B cell (primary cell): ENCODE measurements at regions not wholly inside any gene's neighbourhood (a gene's known extent, or its start where the extent isn't known, plus 50 kb on each side); places are given as distances from the start of the nearest gene placed in this dataset.

ENCODE experiments used
- ATAC-seq: fragments of 200-7000 bp; cut with Tn5 transposase; one replicate; pipeline ENCODE4 v1.10.0; 2021; ENCODE audit warnings: low read depth, mild to moderate bottlenecking, moderate number of reproducible peaks, moderate library complexity
- CTCF ChIA-PET: fragments of 350-600 bp; sonication (Branson Sonifier 250); formaldehyde crosslinking; loops from one replicate; lab custom pipeline; 2021; ENCODE audit warnings: antibody characterized with exemption, inconsistent platforms; lab: Charles Lee
- POLR2A ChIA-PET: fragments of 350-600 bp; sonication (Branson Sonifier 250); formaldehyde crosslinking; loops from one replicate; lab custom pipeline; 2021; ENCODE audit warnings: antibody characterized with exemption; lab: Charles Lee
- DNase-seq: peaks from one replicate; pipeline ENCODE4 v3.0.0; 2013
- H2AFZ ChIP-seq: 2 replicates; pipeline ENCODE4 v1.6.1; 2012; ENCODE audit warnings: mild to moderate bottlenecking, low read depth, low read length; ENCODE audit not compliant: insufficient read depth, poor library complexity, severe bottlenecking
- H3K27ac ChIP-seq, 2 donors: 1 replicate in 1 of 2; 2 replicates in 1 of 2; pipeline ENCODE4 v1.5.1; 2012 to 2013; ENCODE audit warnings: low read length in 2 of 2, mild to moderate bottlenecking in 2 of 2, moderate library complexity in 1 of 2
- H3K27me3 ChIP-seq, 4 experiments: fragments of 200-600 bp in 1 of 4; sonication (generic) in 1 of 4; replicated peaks in 1 of 4; 1 replicate in 2 of 4; 2 replicates in 2 of 4; pipeline versions ENCODE4 v1.6.1 to v1.7.0; 2013 to 2016; ENCODE audit warnings: low read length in 3 of 4, mild to moderate bottlenecking in 2 of 4, mixed read lengths in 1 of 4, moderate library complexity in 1 of 4; ENCODE audit not compliant: insufficient read depth in 4 of 4, control insufficient read depth in 3 of 4; ENCODE audit errors: control extremely low read depth in 1 of 4
- H3K36me3 ChIP-seq, 2 experiments: replicated peaks in 1 of 2; 1 replicate in 1 of 2; 2 replicates in 1 of 2; pipeline versions ENCODE4 v1.6.1 to v1.7.1; 2013; ENCODE audit warnings: low read length in 1 of 2; ENCODE audit not compliant: insufficient read depth in 2 of 2, control insufficient read depth in 1 of 2; ENCODE audit errors: control extremely low read depth in 1 of 2, extremely low read depth in 1 of 2
- H3K4me1 ChIP-seq, 2 donors: fragments of 200-600 bp in 1 of 2; sonication (generic) in 1 of 2; 1 replicate in 1 of 2; 2 replicates in 1 of 2; pipeline versions ENCODE4 v1.5.1 to v1.6.1; 2013 to 2017; ENCODE audit warnings: low read length in 2 of 2; ENCODE audit not compliant: control insufficient read depth in 2 of 2, insufficient read depth in 2 of 2
- H3K4me2 ChIP-seq: replicated peaks from 2 replicates; pipeline ENCODE3; 2012; ENCODE audit warnings: mild to moderate bottlenecking, low read depth, low read length; ENCODE audit not compliant: poor library complexity, severe bottlenecking
- H3K4me3 ChIP-seq, 5 experiments: fragments of 200-600 bp in 1 of 5; sonication (generic) in 1 of 5; 1 replicate in 3 of 5; 2 replicates in 2 of 5; pipeline versions ENCODE4 v1.5.1 to v1.7.0; 2011 to 2016; ENCODE audit warnings: low read length in 4 of 5, mild to moderate bottlenecking in 4 of 5, low read depth in 2 of 5, control low read depth in 1 of 5, moderate library complexity in 1 of 5; ENCODE audit not compliant: insufficient read depth in 1 of 5; ENCODE audit errors: control extremely low read depth in 1 of 5, extremely low read depth in 1 of 5
- H3K79me2 ChIP-seq: fragments of 200-600 bp; sonication (generic); one replicate; pipeline ENCODE4 v1.6.0; 2016; ENCODE audit warnings: low read length; ENCODE audit not compliant: control insufficient read depth, insufficient read depth
- H3K9ac ChIP-seq: fragments of 200-600 bp; sonication (generic); 2 replicates; pipeline ENCODE4 v1.6.1; 2017; ENCODE audit warnings: mild to moderate bottlenecking, low read length, moderate library complexity
- H3K9me3 ChIP-seq, 3 donors: one replicate each; pipeline versions ENCODE4 v1.6.1 to v1.7.1; 2013; ENCODE audit warnings: low read length in 2 of 3; ENCODE audit not compliant: control insufficient read depth in 2 of 3, insufficient read depth in 1 of 3; ENCODE audit errors: control extremely low read depth in 1 of 3
- H4K20me1 ChIP-seq: 2 replicates; pipeline ENCODE4 v1.6.0; 2012; ENCODE audit warnings: mild to moderate bottlenecking, low read length; ENCODE audit not compliant: insufficient read depth, control insufficient read depth, poor library complexity, severe bottlenecking
- H3K27ac Mint-ChIP-seq: one replicate; pipeline ENCODE4 v1.8.0; 2021; ENCODE audit warnings: mixed read lengths
- H3K27me3 Mint-ChIP-seq: one replicate; pipeline ENCODE4 v1.8.0; 2021; ENCODE audit warnings: mixed read lengths
- H3K4me1 Mint-ChIP-seq: one replicate; pipeline ENCODE4 v1.8.0; 2021; ENCODE audit warnings: mixed read lengths
- H3K4me3 Mint-ChIP-seq: one replicate; pipeline ENCODE4 v1.8.0; 2021; ENCODE audit warnings: mixed read lengths
- H3K9me3 Mint-ChIP-seq: one replicate; pipeline ENCODE4 v1.8.0; 2022; ENCODE audit warnings: mixed read lengths; ENCODE audit not compliant: insufficient read depth
- EZH2 ChIP-seq: IDR thresholded peaks from 2 replicates; pipeline ENCODE4 v1.6.1; 2012; ENCODE audit warnings: borderline replicate concordance, low read depth, mild to moderate bottlenecking, moderate library complexity, low read length; ENCODE audit not compliant: insufficient read depth, poor library complexity, severe bottlenecking
- WGBS: methylation state at CpG from one replicate; pipeline ENCODE4 v1.1.5; 2013; ENCODE audit warnings: missing lambda C conversion rate; ENCODE audit not compliant: insufficient coverage; 5-methylcytosine and 5-hydroxymethylcytosine counted together
- intact Hi-C: fragments of 100-400 bp; cut with micrococcal nuclease; formaldehyde crosslinking; loops from one replicate; pipeline ENCODE4 v1.10.0; 2022
- TF ChIP-seq, protein P1 (sequence below): fragments of 200-600 bp; IDR thresholded peaks from one replicate; pipeline ENCODE4 v1.8.0; 2022; ENCODE audit warnings: antibody characterized with exemption, mild to moderate bottlenecking

DNA sequence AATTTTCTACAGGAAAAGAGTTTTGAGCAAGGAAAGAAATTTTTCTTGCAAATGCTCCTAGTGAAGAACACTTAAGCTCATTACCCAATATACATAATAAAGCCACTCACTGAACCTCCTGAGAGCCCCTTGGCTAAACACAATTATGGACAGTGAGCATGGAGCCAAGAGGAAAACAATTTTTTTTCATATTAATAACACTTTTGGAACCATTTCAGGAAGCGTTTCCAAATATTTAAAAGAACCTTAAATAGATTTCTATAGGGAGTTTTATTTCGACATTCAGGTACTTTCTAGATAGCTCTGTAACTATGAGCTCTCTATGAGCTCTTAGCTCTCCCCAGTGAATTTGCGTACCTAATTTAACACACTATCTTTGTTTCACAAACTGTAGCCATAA, 581.1 kb downstream of the ZNF385D start:
- H3K4me3 Mint-ChIP-seq = no peak overlapping the region
- ATAC-seq = no peak
- Histone ChIP-seq H3K27ac (no peak overlapping the region), H3K36me3 (no peaks in the 10 kb centered on the region), H2AFZ (no peak overlapping the region), H3K4me3 (no peak overlapping the region), H3K4me1 (no peaks in the 10 kb centered on the region), H3K27me3 (no peaks in the 10 kb centered on the region), H3K9me3 (no peaks in the 10 kb centered on the region), H3K9ac (no peak overlapping the region), H3K79me2 (no peaks in the 10 kb centered on the region), H4K20me1 (no peaks in the 10 kb centered on the region), H3K4me2 (no peak overlapping the region)
- DNase-seq = no peak
- H3K27ac Mint-ChIP-seq = no peak overlapping the region
- intact Hi-C loops = no loop called here
- no peaks in the 10 kb centered on the region for H3K4me1 Mint-ChIP-seq
- ChIA-PET POLR2A (no interaction called here), CTCF (no interaction called here)
- no peaks in the 10 kb centered on the region for H3K27me3 Mint-ChIP-seq
- WGBS = no CpG with 5 or more reads among the region's 3 CpGs
- no peak for TF ChIP-seq EZH2
- TF ChIP-seq, protein P1, sequence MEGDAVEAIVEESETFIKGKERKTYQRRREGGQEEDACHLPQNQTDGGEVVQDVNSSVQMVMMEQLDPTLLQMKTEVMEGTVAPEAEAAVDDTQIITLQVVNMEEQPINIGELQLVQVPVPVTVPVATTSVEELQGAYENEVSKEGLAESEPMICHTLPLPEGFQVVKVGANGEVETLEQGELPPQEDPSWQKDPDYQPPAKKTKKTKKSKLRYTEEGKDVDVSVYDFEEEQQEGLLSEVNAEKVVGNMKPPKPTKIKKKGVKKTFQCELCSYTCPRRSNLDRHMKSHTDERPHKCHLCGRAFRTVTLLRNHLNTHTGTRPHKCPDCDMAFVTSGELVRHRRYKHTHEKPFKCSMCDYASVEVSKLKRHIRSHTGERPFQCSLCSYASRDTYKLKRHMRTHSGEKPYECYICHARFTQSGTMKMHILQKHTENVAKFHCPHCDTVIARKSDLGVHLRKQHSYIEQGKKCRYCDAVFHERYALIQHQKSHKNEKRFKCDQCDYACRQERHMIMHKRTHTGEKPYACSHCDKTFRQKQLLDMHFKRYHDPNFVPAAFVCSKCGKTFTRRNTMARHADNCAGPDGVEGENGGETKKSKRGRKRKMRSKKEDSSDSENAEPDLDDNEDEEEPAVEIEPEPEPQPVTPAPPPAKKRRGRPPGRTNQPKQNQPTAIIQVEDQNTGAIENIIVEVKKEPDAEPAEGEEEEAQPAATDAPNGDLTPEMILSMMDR = no peak
- H3K9me3 Mint-ChIP-seq = peaks cover 7% of the 10 kb centered on the region

DNA sequence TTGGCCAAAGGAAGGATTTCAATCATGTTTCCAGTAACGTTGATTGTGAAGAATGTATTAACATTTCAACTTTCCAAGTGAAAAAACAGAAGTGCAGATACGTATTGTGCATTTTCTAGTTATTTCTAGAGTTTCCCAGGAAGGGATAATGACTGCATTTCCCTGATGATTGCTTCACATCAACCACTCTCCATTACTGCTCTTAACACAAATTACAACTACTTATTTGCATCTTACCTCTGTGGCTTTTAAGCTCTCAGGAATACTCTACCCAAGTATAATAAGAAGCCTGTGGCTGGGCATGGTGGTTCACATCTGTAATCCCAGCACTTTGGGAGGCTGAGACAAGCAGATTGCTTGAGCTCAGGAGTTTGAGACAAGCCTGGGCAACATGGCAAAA, 582.5 kb downstream of the ZNF385D start:
- DNase-seq (no peak), ATAC-seq (no peak)
- no peak overlapping the region for H3K27ac Mint-ChIP-seq
- H3K27ac ChIP-seq = no peak overlapping the region
- H3K4me2 ChIP-seq = no peak overlapping the region
- no peak overlapping the region for H2AFZ ChIP-seq
- intact Hi-C loops = no loop called here
- no peak overlapping the region for H3K4me3 Mint-ChIP-seq
- POLR2A ChIA-PET = no interaction called here
- no peaks in the 10 kb centered on the region for H3K27me3 ChIP-seq
- no peaks in the 10 kb centered on the region for H3K79me2 ChIP-seq
- no CpG with 5 or more reads among the region's 2 CpGs for WGBS
- no peak overlapping the region for H3K4me3 ChIP-seq
- TF ChIP-seq, protein P1 = no peak
- no peak for TF ChIP-seq EZH2
- no peak overlapping the region for H3K9ac ChIP-seq
- no peaks in the 10 kb centered on the region for H3K4me1 ChIP-seq
- no peaks in the 10 kb centered on the region for H3K36me3 ChIP-seq
- no peaks in the 10 kb centered on the region for H3K9me3 ChIP-seq
- CTCF ChIA-PET = interaction anchor here (0.6 kb wide), 1 partner anchor 1113 kb away, joined by 3 read pairs; no protein-coding TSS in a partner anchor
- H3K27me3 Mint-ChIP-seq = no peaks in the 10 kb centered on the region
- H4K20me1 ChIP-seq = no peaks in the 10 kb centered on the region
- H3K9me3 Mint-ChIP-seq = peaks cover 2% of the 10 kb centered on the region
- no peaks in the 10 kb centered on the region for H3K4me1 Mint-ChIP-seq
